ENCODE measurements at regions not wholly inside any gene's neighbourhood (a gene's known extent, or its start where the extent isn't known, plus 50 kb on each side); places are given as distances from the start of the nearest gene placed in this dataset.

DNA sequence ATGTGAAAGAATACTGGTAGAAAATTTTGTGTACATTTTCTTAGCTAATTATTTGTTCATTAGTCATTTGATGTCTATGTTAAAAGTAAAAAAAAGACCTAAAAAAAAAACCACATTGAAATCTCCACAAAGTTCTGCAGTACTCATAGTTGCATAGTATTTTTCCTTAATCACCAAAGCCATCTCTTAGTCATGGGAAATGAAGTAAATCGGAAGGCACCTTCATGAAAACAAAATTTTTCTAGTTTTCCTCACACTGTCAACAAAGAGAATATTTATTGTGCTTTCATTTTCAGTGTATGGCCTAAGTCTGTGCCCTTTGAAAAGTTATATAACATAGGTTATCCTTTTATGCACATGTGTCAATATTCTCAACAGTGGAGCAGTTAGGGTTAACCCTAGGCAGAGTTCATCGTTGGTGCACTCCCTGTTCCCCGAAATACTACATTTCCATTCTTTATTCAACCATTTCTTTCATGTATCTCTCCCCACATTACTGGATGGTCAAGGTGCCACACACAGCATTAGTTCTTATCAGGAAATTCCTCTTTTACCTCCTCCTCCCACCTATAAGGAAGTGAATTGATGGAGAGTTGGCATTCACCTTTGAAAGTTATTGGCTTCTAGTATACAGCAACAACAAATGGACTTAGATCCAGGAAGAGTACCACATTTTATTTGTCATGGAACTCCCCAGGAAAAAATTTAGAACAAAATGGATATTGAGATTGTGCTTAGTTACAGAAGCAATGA lies 93.1 kb downstream of the NUDT12 start:
- Mint-ChIP-seq H3K36me3 (ENCODE audit: insufficient read depth, unreplicated experiment) (no peaks in the 10 kb centered on the region), H3K9me3 (ENCODE audit: unreplicated experiment) (no peaks in the 10 kb centered on the region), H3K4me3 (ENCODE audit: unreplicated experiment) (no peak overlapping the region), H3K4me1 (ENCODE audit: insufficient read depth, unreplicated experiment) (peaks cover 5% of the 10 kb centered on the region), H3K27me3 (ENCODE audit: insufficient read depth, unreplicated experiment) (no peaks in the 10 kb centered on the region), H3K27ac (ENCODE audit: low read depth, unreplicated experiment) (no peak overlapping the region)
- TF ChIP-seq, protein P1, sequence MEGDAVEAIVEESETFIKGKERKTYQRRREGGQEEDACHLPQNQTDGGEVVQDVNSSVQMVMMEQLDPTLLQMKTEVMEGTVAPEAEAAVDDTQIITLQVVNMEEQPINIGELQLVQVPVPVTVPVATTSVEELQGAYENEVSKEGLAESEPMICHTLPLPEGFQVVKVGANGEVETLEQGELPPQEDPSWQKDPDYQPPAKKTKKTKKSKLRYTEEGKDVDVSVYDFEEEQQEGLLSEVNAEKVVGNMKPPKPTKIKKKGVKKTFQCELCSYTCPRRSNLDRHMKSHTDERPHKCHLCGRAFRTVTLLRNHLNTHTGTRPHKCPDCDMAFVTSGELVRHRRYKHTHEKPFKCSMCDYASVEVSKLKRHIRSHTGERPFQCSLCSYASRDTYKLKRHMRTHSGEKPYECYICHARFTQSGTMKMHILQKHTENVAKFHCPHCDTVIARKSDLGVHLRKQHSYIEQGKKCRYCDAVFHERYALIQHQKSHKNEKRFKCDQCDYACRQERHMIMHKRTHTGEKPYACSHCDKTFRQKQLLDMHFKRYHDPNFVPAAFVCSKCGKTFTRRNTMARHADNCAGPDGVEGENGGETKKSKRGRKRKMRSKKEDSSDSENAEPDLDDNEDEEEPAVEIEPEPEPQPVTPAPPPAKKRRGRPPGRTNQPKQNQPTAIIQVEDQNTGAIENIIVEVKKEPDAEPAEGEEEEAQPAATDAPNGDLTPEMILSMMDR (IDR thresholded peaks at IDR 0.05; ENCODE audit: unreplicated experiment): no peak
- intact Hi-C loops (cut with micrococcal nuclease): no loop called here
- ChIA-PET POLR2A (interaction anchor here (0.7 kb wide), 1 partner anchor 215 kb away, joined by 4 read pairs; no protein-coding TSS in a partner anchor), CTCF (no interaction called here)
- BruUV-seq (replicated peaks): no TSS peak
- no peak for DNase-seq (ENCODE audit: unreplicated experiment)

DNA sequence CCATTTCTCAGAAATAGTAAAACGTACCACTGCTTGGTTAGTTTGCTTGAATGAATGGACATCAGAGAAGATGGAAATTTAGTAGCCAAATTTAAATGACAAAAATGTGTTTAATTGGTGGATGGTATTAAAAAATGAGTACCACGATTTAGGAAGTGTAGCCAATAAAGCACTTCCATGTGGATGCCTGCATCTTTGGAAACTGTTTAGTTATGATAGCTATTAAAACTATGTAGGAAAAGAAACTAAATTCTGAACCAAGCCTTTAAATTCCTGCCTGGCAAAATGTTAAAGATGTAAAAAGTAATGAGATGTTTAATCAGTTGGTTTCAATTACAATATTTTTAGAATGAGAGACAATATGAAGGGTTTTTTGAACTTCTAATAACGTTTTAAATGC lies 94.8 kb downstream of the NUDT12 start:
- CTCF ChIA-PET: interaction anchor here (1.4 to 3.4 kb wide), 3 partner anchors 8 to 235 kb away, joined by 3 to 24 read pairs (median 9); no protein-coding TSS in a partner anchor
- Mint-ChIP-seq H3K4me1 (ENCODE audit: insufficient read depth, unreplicated experiment) (peaks cover 5% of the 10 kb centered on the region), H3K9me3 (ENCODE audit: unreplicated experiment) (no peaks in the 10 kb centered on the region), H3K27me3 (ENCODE audit: insufficient read depth, unreplicated experiment) (no peaks in the 10 kb centered on the region), H3K36me3 (ENCODE audit: insufficient read depth, unreplicated experiment) (no peaks in the 10 kb centered on the region), H3K27ac (ENCODE audit: low read depth, unreplicated experiment) (no peak overlapping the region), H3K4me3 (ENCODE audit: unreplicated experiment) (no peak overlapping the region)
- TF ChIP-seq, protein P1 (IDR thresholded peaks at IDR 0.05; ENCODE audit: unreplicated experiment): no peak
- intact Hi-C loops (cut with micrococcal nuclease): no loop called here
- no peak for DNase-seq (ENCODE audit: unreplicated experiment)
- no TSS peak for BruUV-seq (replicated peaks)
- POLR2A ChIA-PET: interaction anchor here (2.7 kb wide), 1 partner anchor 210 kb away, joined by 10 read pairs; the partner anchor contains the start of gene MACIR

DNA sequence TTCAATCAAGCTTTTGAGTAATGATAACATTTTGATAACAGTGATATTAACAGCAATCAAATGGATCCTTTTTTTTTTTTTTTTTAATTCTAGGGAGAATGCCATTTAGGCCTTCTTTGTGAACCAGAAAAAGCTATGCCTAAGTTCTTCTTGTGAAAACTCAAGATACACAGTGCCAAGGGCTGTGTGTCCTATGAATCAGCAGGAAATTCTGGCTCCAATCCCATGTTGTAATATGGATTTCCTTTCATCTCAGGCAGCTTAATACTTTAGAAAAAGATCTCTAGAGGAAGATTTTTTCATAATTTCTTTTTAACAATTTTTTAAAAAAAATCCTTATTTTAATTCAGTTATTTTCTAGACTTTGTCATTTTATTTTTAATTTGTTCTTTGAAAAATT lies 96.1 kb downstream of the NUDT12 start:
- DNase-seq (ENCODE audit: unreplicated experiment): peak; percentile 89
- H3K4me1 Mint-ChIP-seq (ENCODE audit: insufficient read depth, unreplicated experiment): peaks cover 5% of the 10 kb centered on the region
- ChIA-PET CTCF (interaction anchor here (1.2 to 3.4 kb wide), 5 partner anchors 10 to 242 kb away, joined by 3 to 24 read pairs (median 5); partner anchors contain the start of gene MACIR), POLR2A (interaction anchor here (0.7 to 2.7 kb wide), 7 partner anchors 20 to 208 kb away, joined by 3 to 10 read pairs (median 4); partner anchors contain the start of gene MACIR)
- intact Hi-C loops (cut with micrococcal nuclease): no loop called here
- H3K9me3 Mint-ChIP-seq (ENCODE audit: unreplicated experiment): no peaks in the 10 kb centered on the region
- no peak overlapping the region for H3K4me3 Mint-ChIP-seq (ENCODE audit: unreplicated experiment)
- no TSS peak for BruUV-seq (replicated peaks)
- H3K27me3 Mint-ChIP-seq (ENCODE audit: insufficient read depth, unreplicated experiment): no peaks in the 10 kb centered on the region
- H3K36me3 Mint-ChIP-seq (ENCODE audit: insufficient read depth, unreplicated experiment): no peaks in the 10 kb centered on the region
- TF ChIP-seq, protein P1 (IDR thresholded peaks at IDR 0.05; ENCODE audit: unreplicated experiment): no peak
- no peak overlapping the region for H3K27ac Mint-ChIP-seq (ENCODE audit: low read depth, unreplicated experiment)

DNA sequence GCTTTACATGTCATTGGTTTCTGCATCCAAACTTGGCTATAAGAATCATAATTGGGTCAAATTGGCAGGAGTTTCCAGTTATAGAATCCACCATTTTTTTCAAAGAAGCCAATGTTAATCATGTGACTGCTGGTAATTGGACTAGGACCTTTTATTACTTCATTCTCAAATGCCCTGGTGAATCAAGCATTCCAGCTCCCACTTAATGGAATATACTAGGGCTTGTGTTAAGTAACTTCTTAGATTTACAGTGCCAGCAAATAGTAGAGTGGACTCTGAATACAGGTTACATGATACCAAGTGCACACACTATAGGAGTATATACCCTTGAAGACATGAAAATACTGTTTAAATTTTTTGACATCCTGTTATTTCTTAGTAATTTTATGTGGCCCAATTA lies 96.7 kb downstream of the NUDT12 start:
- DNase-seq (ENCODE audit: unreplicated experiment): peak; percentile 8
- Mint-ChIP-seq H3K4me1 (ENCODE audit: insufficient read depth, unreplicated experiment) (peaks cover 5% of the 10 kb centered on the region), H3K27me3 (ENCODE audit: insufficient read depth, unreplicated experiment) (no peaks in the 10 kb centered on the region), H3K4me3 (ENCODE audit: unreplicated experiment) (no peak overlapping the region), H3K9me3 (ENCODE audit: unreplicated experiment) (no peaks in the 10 kb centered on the region), H3K27ac (ENCODE audit: low read depth, unreplicated experiment) (no peak overlapping the region), H3K36me3 (ENCODE audit: insufficient read depth, unreplicated experiment) (no peaks in the 10 kb centered on the region)
- CTCF ChIA-PET: interaction anchor here (1.3 to 3.4 kb wide), 3 partner anchors 10 to 241 kb away, joined by 5 to 24 read pairs (median 9); no protein-coding TSS in a partner anchor
- intact Hi-C loops (cut with micrococcal nuclease): no loop called here
- TF ChIP-seq, protein P1 (IDR thresholded peaks at IDR 0.05; ENCODE audit: unreplicated experiment): no peak
- POLR2A ChIA-PET: interaction anchor here (0.7 to 2.7 kb wide), 6 partner anchors 15 to 208 kb away, joined by 3 to 10 read pairs (median 4); partner anchors contain the start of gene MACIR
- BruUV-seq (replicated peaks): no TSS peak
